ENCODE measurements at regions not wholly inside any gene's neighbourhood (a gene's known extent, or its start where the extent isn't known, plus 50 kb on each side); places are given as distances from the start of the nearest gene placed in this dataset.

DNA sequence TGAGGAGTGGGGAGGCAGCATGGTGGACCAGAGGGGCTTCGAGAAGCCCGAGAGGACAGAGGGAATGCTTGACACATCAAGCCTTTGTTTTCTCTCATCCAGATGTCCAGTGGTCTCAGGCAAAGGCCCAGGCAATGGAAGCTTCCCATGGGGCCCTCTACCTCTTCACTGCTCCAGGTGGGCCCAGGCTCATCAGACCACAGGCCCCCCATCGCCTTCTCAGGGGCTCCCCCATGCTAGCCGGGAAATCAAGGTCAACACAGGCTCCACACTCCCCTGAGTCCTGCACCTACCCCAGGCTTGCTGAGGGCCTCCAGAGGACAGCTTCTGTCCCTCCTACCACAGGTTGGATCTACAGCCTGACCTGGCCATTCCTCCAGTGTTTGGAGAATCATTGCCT, 157.5 kb downstream of the CHST1 start:
- TF ChIP-seq, protein P1, sequence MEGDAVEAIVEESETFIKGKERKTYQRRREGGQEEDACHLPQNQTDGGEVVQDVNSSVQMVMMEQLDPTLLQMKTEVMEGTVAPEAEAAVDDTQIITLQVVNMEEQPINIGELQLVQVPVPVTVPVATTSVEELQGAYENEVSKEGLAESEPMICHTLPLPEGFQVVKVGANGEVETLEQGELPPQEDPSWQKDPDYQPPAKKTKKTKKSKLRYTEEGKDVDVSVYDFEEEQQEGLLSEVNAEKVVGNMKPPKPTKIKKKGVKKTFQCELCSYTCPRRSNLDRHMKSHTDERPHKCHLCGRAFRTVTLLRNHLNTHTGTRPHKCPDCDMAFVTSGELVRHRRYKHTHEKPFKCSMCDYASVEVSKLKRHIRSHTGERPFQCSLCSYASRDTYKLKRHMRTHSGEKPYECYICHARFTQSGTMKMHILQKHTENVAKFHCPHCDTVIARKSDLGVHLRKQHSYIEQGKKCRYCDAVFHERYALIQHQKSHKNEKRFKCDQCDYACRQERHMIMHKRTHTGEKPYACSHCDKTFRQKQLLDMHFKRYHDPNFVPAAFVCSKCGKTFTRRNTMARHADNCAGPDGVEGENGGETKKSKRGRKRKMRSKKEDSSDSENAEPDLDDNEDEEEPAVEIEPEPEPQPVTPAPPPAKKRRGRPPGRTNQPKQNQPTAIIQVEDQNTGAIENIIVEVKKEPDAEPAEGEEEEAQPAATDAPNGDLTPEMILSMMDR (IDR thresholded peaks at IDR 0.05; ENCODE audit: low read depth, low read length): no peak
- no peak for DNase-seq (ENCODE audit: extremely low read depth, low read depth)

DNA sequence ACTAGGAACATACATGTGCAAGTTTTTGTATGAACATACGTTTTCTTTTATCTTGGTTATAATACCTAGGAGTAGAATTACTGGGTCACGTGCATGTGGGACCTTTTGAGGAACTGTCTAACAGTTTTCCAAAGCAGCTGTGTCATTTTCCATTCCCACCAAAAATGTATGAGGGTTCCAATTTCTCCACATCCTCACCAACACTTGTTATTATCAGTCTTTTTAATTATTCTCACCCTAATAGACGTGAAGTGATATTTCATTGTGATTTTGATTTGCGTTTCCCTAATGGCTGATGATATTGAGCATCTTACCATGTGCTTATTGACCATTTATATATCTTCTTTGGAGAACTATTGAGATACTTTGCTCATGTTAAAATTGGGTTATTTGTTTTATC, 162.1 kb downstream of the CHST1 start:
- TF ChIP-seq, protein P1 (IDR thresholded peaks at IDR 0.05; ENCODE audit: low read depth, low read length): no peak
- no peak for DNase-seq (ENCODE audit: extremely low read depth, low read depth)

DNA sequence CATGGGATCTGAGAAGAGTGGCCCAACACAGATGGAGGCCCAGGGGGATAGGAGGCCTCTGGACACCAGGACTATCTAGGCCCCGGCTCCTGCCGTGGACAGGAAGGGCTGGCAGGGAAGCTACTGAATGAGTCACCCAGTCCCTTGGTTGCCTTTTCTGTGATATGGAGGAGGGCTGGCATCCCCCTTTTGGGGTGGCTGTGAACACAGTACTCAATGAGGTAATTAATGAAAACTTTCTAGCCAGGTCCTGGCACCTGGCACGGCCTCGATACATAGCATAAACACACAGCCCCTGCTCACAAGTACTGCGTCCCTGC, 163.2 kb downstream of the CHST1 start:
- TF ChIP-seq, protein P1 (IDR thresholded peaks at IDR 0.05; ENCODE audit: low read depth, low read length): no peak
- DNase-seq (ENCODE audit: extremely low read depth, low read depth): no peak

DNA sequence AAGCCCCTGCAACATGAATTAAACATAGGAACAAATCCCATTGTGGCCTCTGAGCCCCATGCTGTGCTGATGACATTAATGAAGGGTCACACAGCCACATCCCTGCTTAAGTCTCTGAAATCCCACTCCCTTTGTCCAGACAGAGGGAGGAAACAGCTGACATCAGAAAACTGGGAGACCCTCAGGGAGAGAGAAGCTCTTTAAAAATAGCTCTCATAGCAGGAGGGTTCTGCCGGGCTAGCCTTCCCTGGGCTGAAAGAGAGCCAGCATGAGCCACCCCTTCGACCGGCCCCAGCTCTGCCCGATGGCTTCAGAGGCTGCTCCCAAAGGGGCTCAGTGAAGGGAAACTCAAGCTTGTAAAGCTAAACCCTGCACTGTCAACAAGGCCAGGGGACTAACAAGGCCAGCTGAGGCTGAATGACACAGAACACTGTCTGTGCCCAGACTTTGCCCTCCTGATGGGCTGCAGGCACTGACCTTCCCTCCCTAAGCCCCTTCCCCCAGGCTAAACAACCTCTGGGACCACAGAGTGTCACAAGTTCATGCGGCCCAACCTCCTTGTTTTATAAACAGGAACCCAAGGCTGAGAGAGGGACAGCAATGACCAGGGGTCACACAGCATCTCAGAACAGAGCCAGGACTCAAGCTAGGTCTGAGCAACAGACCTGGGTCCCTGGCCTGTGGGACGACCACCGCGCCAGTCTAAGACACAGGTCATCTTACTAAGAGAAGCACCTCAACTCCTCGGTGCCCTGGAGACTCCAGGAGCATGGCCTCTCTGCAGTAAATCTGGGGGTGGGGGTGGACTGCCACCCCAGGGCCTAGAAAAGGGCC, 163.8 kb downstream of the CHST1 start:
- TF ChIP-seq, protein P1 (IDR thresholded peaks at IDR 0.05; ENCODE audit: low read depth, low read length): no peak
- DNase-seq (ENCODE audit: extremely low read depth, low read depth): no peak

DNA sequence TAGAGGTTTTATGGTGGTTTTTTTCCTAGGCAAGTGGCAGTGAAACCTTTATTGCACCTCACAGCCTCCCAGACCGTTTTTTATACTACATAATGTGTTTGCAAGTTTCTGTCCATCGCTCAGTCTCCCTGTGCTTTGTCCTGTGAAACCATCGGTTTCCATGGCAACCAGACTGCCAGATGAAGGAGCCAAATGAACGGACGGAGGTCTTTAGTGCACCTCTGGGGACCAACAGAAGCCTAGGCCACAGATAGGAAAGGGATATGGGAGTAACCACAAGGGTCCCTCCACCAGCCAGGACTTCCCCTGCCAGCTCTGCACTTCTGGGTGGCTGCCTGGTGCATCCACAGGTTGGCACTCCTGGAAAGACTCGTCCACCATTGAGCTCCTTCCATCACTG, 165.0 kb downstream of the CHST1 start:
- TF ChIP-seq, protein P1 (IDR thresholded peaks at IDR 0.05; ENCODE audit: low read depth, low read length): no peak
- no peak for DNase-seq (ENCODE audit: extremely low read depth, low read depth)

DNA sequence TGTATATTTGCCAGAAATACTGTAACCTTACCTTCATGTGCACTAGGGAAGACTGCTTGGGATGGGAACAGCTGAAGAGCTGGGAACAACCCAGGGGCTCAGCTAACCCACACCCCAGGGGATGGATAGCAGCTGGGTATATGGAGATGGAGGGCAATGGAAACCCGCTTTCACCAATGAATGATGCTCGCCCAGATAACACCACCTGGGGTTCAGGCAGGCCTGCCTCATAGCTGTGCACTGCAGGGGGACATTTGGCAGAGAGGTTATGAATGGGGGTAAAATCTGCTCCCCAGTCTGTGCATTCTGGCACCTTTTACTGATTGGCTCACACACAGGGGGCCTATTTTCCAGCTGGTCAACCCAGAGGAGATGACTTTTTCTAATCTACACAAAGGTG, 170.7 kb downstream of the CHST1 start:
- no peak for DNase-seq (ENCODE audit: extremely low read depth, low read depth)

DNA sequence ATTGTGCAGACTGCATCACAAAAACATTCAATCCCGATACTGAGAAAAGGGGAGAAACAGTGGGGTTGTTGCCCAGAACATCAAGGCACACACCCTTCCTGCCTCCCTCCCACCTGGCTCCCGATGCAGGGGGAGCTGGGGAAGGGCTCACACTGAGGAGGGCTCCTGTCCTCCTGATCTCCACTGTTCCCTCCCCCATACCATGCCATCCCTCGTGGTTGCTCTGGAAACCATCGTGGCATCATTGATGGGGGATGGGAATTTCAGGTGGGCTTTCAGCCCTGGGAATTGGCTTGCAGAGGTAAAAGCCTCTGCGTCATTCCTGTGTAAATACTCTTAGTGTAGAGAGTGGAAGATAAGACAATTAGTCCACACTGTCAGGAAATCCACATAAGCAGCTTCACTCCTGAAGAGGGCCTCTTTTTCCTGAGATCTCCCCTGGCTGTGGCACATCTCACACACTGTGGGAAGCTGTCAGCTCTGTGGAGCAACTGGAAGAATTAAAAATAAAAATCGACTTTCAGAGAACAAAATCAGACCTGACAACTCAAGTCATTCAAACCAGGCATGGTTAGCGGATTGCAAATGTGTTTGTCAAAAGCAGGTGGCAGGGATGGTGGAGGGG, 176.0 kb downstream of the CHST1 start:
- TF ChIP-seq, protein P1 (IDR thresholded peaks at IDR 0.05; ENCODE audit: low read depth, low read length): no peak

More for the DNA sequence above, 170.7 kb downstream of the CHST1 start:
- TF ChIP-seq, protein P1 (IDR thresholded peaks at IDR 0.05; ENCODE audit: low read depth, low read length): no peak

More for the DNA sequence above, 176.0 kb downstream of the CHST1 start:
- DNase-seq (ENCODE audit: extremely low read depth, low read depth): no peak
